ENCODE measurements at regions not wholly inside any gene's neighbourhood (a gene's known extent, or its start where the extent isn't known, plus 50 kb on each side); places are given as distances from the start of the nearest gene placed in this dataset.

DNA sequence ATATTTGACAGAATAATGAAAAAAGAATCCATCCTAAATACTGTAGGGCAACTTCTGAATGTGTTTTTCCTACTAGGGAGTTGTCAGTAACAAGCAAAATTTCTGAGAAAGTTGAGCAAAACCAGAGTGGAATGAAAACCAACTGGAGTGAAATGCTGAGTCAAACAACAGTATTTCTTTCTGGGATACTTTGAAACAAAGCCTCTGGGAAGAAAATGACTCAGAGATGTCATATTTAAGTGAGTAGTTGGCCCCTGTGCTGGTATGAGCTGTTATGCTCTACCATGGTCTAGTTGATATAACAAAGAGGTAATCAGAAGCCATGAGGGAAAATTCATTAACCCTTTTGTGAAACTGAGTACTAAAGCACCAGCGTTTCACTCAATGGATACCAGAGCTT is 372.1 kb upstream of the C9orf72 start:
- H3K27ac ChIP-seq (ENCODE audit: extremely low read depth, low read depth, low read length): no peak overlapping the region
- ChIA-PET POLR2A (no interaction called here), CTCF (no interaction called here)
- TF ChIP-seq, protein P1, sequence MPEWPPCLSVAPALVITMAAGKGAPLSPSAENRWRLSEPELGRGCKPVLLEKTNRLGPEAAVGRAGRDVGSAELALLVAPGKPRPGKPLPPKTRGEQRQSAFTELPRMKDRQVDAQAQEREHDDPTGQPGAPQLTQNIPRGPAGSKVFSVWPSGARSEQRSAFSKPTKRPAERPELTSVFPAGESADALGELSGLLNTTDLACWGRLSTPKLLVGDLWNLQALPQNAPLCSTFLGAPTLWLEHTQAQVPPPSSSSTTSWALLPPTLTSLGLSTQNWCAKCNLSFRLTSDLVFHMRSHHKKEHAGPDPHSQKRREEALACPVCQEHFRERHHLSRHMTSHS (tag by site-specific recombination; IDR thresholded peaks at IDR 0.05): no peak
- no peak for TF ChIP-seq ZNF654 (tag by site-specific recombination; IDR thresholded peaks at IDR 0.05; ENCODE audit: low read depth)
- H3K4me3 ChIP-seq (ENCODE audit: low read depth, low read length): no peak overlapping the region
- no peaks in the 10 kb centered on the region for H3K4me1 ChIP-seq (ENCODE audit: control insufficient read depth, insufficient read depth, low read length)
- H3K9me3 ChIP-seq (ENCODE audit: control insufficient read depth, insufficient read depth, low read depth, low read length): no peaks in the 10 kb centered on the region
- no peaks in the 10 kb centered on the region for H3K36me3 ChIP-seq (ENCODE audit: control insufficient read depth in 2 of 2, insufficient read depth in 1 of 2, low read length in 2 of 2)

DNA sequence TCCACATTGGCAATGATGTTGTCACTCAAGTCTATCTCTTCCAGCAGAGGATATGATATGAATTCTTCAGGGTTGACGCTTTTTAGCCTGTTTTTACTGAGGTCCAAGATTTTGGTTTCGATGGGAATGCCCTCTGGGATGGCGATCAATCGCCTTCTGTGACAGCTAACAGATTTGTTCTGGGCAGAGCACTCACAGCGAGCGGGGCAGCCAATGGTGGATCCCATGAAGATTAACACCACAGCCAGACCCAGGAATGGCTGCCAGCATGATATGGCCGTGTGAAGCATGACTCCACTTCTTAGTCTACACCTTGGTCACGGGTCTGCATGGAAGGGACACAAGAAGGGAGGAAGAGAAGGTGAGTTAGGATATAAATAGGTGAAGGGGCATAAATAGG is 377.1 kb upstream of the C9orf72 start:
- ChIA-PET CTCF (no interaction called here), POLR2A (no interaction called here)
- TF ChIP-seq ZBTB17 (tag by site-specific recombination; IDR thresholded peaks at IDR 0.05): no peak
- no peak for TF ChIP-seq GLIS1 (tag by site-specific recombination; IDR thresholded peaks at IDR 0.05)
- TF ChIP-seq, protein P2, sequence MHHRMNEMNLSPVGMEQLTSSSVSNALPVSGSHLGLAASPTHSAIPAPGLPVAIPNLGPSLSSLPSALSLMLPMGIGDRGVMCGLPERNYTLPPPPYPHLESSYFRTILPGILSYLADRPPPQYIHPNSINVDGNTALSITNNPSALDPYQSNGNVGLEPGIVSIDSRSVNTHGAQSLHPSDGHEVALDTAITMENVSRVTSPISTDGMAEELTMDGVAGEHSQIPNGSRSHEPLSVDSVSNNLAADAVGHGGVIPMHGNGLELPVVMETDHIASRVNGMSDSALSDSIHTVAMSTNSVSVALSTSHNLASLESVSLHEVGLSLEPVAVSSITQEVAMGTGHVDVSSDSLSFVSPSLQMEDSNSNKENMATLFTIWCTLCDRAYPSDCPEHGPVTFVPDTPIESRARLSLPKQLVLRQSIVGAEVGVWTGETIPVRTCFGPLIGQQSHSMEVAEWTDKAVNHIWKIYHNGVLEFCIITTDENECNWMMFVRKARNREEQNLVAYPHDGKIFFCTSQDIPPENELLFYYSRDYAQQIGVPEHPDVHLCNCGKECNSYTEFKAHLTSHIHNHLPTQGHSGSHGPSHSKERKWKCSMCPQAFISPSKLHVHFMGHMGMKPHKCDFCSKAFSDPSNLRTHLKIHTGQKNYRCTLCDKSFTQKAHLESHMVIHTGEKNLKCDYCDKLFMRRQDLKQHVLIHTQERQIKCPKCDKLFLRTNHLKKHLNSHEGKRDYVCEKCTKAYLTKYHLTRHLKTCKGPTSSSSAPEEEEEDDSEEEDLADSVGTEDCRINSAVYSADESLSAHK (tag by site-specific recombination; IDR thresholded peaks at IDR 0.05): no peak
- TF ChIP-seq ZFHX2 (tag by site-specific recombination; conservative IDR thresholded peaks at IDR 0.05): no peak
- no peak for TF ChIP-seq ZNF335 (tag by site-specific recombination; conservative IDR thresholded peaks at IDR 0.05)
- TF ChIP-seq, protein P3, sequence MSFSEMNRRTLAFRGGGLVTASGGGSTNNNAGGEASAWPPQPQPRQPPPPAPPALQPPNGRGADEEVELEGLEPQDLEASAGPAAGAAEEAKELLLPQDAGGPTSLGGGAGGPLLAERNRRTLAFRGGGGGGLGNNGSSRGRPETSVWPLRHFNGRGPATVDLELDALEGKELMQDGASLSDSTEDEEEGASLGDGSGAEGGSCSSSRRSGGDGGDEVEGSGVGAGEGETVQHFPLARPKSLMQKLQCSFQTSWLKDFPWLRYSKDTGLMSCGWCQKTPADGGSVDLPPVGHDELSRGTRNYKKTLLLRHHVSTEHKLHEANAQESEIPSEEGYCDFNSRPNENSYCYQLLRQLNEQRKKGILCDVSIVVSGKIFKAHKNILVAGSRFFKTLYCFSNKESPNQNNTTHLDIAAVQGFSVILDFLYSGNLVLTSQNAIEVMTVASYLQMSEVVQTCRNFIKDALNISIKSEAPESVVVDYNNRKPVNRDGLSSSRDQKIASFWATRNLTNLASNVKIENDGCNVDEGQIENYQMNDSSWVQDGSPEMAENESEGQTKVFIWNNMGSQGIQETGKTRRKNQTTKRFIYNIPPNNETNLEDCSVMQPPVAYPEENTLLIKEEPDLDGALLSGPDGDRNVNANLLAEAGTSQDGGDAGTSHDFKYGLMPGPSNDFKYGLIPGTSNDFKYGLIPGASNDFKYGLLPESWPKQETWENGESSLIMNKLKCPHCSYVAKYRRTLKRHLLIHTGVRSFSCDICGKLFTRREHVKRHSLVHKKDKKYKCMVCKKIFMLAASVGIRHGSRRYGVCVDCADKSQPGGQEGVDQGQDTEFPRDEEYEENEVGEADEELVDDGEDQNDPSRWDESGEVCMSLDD (tag by site-specific recombination; IDR thresholded peaks at IDR 0.05): no peak
- TF ChIP-seq, protein P4, sequence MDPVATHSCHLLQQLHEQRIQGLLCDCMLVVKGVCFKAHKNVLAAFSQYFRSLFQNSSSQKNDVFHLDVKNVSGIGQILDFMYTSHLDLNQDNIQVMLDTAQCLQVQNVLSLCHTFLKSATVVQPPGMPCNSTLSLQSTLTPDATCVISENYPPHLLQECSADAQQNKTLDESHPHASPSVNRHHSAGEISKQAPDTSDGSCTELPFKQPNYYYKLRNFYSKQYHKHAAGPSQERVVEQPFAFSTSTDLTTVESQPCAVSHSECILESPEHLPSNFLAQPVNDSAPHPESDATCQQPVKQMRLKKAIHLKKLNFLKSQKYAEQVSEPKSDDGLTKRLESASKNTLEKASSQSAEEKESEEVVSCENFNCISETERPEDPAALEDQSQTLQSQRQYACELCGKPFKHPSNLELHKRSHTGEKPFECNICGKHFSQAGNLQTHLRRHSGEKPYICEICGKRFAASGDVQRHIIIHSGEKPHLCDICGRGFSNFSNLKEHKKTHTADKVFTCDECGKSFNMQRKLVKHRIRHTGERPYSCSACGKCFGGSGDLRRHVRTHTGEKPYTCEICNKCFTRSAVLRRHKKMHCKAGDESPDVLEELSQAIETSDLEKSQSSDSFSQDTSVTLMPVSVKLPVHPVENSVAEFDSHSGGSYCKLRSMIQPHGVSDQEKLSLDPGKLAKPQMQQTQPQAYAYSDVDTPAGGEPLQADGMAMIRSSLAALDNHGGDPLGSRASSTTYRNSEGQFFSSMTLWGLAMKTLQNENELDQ (tag by site-specific recombination; IDR thresholded peaks at IDR 0.05; ENCODE audit: low read depth): no peak
- TF ChIP-seq, protein P5, sequence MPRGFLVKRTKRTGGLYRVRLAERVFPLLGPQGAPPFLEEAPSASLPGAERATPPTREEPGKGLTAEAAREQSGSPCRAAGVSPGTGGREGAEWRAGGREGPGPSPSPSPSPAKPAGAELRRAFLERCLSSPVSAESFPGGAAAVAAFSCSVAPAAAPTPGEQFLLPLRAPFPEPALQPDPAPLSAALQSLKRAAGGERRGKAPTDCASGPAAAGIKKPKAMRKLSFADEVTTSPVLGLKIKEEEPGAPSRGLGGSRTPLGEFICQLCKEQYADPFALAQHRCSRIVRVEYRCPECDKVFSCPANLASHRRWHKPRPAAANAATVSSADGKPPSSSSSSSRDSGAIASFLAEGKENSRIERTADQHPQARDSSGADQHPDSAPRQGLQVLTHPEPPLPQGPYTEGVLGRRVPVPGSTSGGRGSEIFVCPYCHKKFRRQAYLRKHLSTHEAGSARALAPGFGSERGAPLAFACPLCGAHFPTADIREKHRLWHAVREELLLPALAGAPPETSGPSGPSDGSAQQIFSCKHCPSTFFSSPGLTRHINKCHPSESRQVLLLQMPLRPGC (tag by site-specific recombination; IDR thresholded peaks at IDR 0.05): no peak
- no peak for TF ChIP-seq ZNF561 (tag by site-specific recombination; IDR thresholded peaks at IDR 0.05; ENCODE audit: borderline replicate concordance)
- TF ChIP-seq, protein P6, sequence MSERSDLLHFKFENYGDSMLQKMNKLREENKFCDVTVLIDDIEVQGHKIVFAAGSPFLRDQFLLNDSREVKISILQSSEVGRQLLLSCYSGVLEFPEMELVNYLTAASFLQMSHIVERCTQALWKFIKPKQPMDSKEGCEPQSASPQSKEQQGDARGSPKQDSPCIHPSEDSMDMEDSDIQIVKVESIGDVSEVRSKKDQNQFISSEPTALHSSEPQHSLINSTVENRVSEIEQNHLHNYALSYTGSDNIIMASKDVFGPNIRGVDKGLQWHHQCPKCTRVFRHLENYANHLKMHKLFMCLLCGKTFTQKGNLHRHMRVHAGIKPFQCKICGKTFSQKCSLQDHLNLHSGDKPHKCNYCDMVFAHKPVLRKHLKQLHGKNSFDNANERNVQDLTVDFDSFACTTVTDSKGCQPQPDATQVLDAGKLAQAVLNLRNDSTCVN (tag by site-specific recombination; optimal IDR thresholded peaks at IDR 0.05): no peak
- no peaks in the 10 kb centered on the region for H3K36me3 ChIP-seq (ENCODE audit: control insufficient read depth in 2 of 2, insufficient read depth in 1 of 2, low read length in 2 of 2)
- no peak overlapping the region for H3K27ac ChIP-seq (ENCODE audit: extremely low read depth, low read depth, low read length)
- H3K9me3 ChIP-seq (ENCODE audit: control insufficient read depth, insufficient read depth, low read depth, low read length): no peaks in the 10 kb centered on the region
- no peaks in the 10 kb centered on the region for H3K4me1 ChIP-seq (ENCODE audit: control insufficient read depth, insufficient read depth, low read length)
- no peak overlapping the region for H3K4me3 ChIP-seq (ENCODE audit: low read depth, low read length)

Data from HEK293 (cell line).